SU-DHL-6 (cell line): ENCODE measurements at regions not wholly inside any gene's neighbourhood (a gene's known extent, or its start where the extent isn't known, plus 50 kb on each side); places are given as distances from the start of the nearest gene placed in this dataset.

Experiments
- CTCF ChIP-seq: fragments of 200-600 bp; sonication (generic); IDR thresholded peaks from one replicate; pipeline ENCODE4 v1.5.1; 2017; ENCODE audit warnings: antibody characterized with exemption, mild to moderate bottlenecking, low read length, moderate library complexity; ENCODE audit not compliant: insufficient read depth, poor library complexity, severe bottlenecking
- EZH2phosphoT487 ChIP-seq: fragments of 200-600 bp; sonication (generic), shearing (Covaris generic); conservative IDR thresholded peaks from 2 replicates; pipeline ENCODE4 v1.6.1; 2018; ENCODE audit warnings: mild to moderate bottlenecking, antibody characterized with exemption, low read length, moderate library complexity, mixed read lengths

- TF ChIP-seq CTCF (no peak), EZH2phosphoT487 (no peak)
Observed at GRCh38 chr4:65096630-65097029, 573.7 kb downstream of the EPHA5 start.
